Amniotic stem cell (primary cell): ENCODE measurements at regions not wholly inside any gene's neighbourhood (a gene's known extent, or its start where the extent isn't known, plus 50 kb on each side); places are given as distances from the start of the nearest gene placed in this dataset.

ENCODE experiments used
- DNase-seq: peaks from one replicate; lab custom pipeline; 2025; lab: John Stamatoyannopoulos, UW

GRCh38 chr13:26989261-26989956, 182.2 kb downstream of the USP12 start:
- no peak for DNase-seq

- no peak for DNase-seq
These were observed 183.4 kb downstream of the USP12 start for GRCh38 chr13:26988059-26988769.

GRCh38 chr13:26987486-26988013, 184.1 kb downstream of the USP12 start:
- no peak for DNase-seq

GRCh38 chr13:26985285-26985878, 186.2 kb downstream of the USP12 start:
- peak; percentile 49 for DNase-seq

GRCh38 chr13:26984337-26984736, 187.3 kb downstream of the USP12 start:
- DNase-seq, result no peak

GRCh38 chr13:26983543-26984320, 187.9 kb downstream of the USP12 start:
- DNase-seq, result no peak

GRCh38 chr13:26980099-26981031, 191.2 kb downstream of the USP12 start:
- no peak for DNase-seq

GRCh38 chr13:26979334-26979733, 192.3 kb downstream of the USP12 start:
- DNase-seq, result no peak

- no peak for DNase-seq
These were observed 193.3 kb downstream of the USP12 start for GRCh38 chr13:26978081-26978860.

- DNase-seq, result no peak
These were observed 194.1 kb downstream of the USP12 start for GRCh38 chr13:26977541-26977940.

- DNase-seq, result no peak
These were observed 195.3 kb downstream of the USP12 start for GRCh38 chr13:26976313-26976712.

GRCh38 chr13:26973946-26974345, 197.7 kb downstream of the USP12 start:
- no peak for DNase-seq

- no peak for DNase-seq
These were observed 198.3 kb downstream of the USP12 start for GRCh38 chr13:26973295-26973694.

GRCh38 chr13:26971990-26972887, 199.4 kb downstream of the USP12 start:
- no peak for DNase-seq

GRCh38 chr13:26968431-26969341, 202.9 kb downstream of the USP12 start:
- DNase-seq, result no peak

GRCh38 chr13:26967119-26968038, 204.2 kb downstream of the USP12 start:
- no peak for DNase-seq

- no peak for DNase-seq
These were observed 204.9 kb downstream of the USP12 start for GRCh38 chr13:26966701-26967080.
